Astrocyte of the spinal cord (primary cell): ENCODE measurements at regions not wholly inside any gene's neighbourhood (a gene's known extent, or its start where the extent isn't known, plus 50 kb on each side); places are given as distances from the start of the nearest gene placed in this dataset.
"Not testable (repeated sequence)": the region's sequence is repeated elsewhere in the genome, so short reads cannot be mapped to it uniquely, and the experiment has no call there.

Experiments used
- DNase-seq: peaks from one replicate; pipeline ENCODE4 v3.0.0; 2011; ENCODE audit warnings: low read depth, low spot score
- H3K4me3 ChIP-seq: 2 replicates; pipeline ENCODE4 v1.5.1; 2011; ENCODE audit warnings: low read depth, mild to moderate bottlenecking, low read length, moderate library complexity
- in situ Hi-C: cut with HindIII; loops from 2 replicates; pipeline ENCODE4 v1.10.0; 2017; ENCODE audit warnings: low sequenced_read_pairs
- TF ChIP-seq, protein P1 (sequence below): IDR thresholded peaks from 2 replicates; pipeline ENCODE4 v1.5.1; 2012; ENCODE audit warnings: low read depth, mild to moderate bottlenecking, low read length, inconsistent platforms

DNA sequence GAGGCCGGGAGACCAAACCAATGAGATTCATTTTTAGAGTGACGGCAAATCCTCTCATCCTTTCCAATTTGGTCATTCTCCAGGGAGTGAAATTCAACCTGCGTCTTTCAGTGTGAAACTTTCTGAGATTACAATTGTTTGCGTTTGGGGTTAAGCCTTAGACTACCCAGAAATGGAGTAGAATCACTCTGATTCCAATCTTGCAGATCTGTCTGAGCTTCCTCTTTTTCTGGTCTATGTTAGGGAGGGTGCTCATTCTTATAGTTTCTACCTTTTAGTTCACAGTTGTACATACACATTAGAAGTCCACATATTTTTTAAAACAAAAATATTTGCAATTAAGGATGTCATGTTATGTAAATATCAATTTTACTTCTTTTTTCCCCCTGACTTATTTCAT is 183.0 kb upstream of the PHACTR1 start:
- TF ChIP-seq, protein P1, sequence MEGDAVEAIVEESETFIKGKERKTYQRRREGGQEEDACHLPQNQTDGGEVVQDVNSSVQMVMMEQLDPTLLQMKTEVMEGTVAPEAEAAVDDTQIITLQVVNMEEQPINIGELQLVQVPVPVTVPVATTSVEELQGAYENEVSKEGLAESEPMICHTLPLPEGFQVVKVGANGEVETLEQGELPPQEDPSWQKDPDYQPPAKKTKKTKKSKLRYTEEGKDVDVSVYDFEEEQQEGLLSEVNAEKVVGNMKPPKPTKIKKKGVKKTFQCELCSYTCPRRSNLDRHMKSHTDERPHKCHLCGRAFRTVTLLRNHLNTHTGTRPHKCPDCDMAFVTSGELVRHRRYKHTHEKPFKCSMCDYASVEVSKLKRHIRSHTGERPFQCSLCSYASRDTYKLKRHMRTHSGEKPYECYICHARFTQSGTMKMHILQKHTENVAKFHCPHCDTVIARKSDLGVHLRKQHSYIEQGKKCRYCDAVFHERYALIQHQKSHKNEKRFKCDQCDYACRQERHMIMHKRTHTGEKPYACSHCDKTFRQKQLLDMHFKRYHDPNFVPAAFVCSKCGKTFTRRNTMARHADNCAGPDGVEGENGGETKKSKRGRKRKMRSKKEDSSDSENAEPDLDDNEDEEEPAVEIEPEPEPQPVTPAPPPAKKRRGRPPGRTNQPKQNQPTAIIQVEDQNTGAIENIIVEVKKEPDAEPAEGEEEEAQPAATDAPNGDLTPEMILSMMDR, result no peak
- in situ Hi-C loops, result no loop called here
- no peak for DNase-seq
- no peak overlapping the region for H3K4me3 ChIP-seq

DNA sequence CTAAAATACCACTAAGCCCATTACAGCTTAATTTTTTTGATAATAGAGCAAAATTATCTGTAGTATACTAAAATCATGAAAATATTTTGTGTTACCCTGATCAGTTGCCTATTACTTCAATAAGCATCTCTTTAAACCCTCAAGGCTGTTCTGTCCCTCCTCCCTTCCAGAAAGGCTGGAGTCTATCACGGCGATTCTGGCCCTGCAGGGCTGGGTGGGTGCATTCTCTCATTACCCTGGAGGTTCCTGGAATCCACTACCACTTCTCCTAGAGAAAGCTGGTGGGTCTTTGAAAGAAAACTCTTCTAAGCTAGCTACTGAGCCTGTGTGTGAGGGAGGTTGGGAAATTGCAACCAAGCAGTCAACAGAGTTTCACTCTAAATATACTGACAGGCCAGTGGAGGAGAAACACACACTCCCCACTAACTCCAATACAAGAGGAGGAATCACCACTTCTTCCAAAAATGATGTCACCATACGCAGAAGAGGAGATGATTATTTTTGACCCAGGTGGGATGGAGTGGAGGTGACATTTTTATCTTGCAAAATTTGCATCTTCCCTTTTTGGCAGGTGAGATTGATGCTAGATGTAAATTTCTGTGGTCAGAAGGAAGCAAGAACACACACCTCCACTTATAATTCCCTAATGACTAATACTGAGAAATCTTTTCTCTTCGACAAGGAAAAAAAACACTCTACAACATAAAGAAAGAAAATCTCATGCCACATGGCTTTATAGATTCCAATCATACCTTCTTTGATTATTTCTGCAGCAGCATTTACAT is 182.3 kb upstream of the PHACTR1 start:
- TF ChIP-seq, protein P1, result no peak
- H3K4me3 ChIP-seq, result no peak overlapping the region
- in situ Hi-C loops, result no loop called here
- no peak for DNase-seq

DNA sequence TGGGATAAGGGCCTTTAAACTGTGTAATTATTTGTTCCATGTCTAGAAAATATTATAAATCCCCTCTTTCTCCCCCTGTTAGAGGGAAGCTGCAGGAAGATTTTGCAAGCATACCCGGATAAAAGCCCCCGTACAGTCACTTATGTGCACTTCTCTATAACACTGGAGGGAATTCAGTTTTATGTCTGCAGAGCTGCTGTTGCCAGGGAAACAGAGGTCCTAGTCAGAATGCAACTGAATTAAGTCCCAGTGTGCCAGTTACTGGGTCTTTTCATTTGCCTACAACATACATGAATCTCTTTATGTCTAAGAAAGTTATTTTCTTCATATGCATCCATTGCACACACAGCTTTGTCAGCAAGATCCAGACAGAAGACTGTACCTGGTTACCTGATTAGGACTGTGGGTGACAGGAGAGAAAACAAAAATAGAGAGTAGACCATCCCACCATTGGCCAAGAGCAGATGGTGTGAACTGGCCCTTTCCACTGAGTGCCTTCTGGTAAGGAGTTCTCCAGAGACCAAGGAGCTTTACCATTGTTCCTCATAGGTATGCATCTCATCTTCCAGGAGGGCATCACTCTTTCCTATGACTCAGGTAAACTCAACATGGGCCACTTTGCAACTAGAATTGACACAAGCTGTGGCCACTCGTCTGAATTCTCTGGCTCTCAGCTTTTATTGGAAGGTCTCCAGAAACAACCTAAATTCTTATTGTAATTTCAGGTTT is 180.8 kb upstream of the PHACTR1 start:
- no peak for DNase-seq
- no peak overlapping the region for H3K4me3 ChIP-seq
- in situ Hi-C loops, result no loop called here
- TF ChIP-seq, protein P1, result no peak

DNA sequence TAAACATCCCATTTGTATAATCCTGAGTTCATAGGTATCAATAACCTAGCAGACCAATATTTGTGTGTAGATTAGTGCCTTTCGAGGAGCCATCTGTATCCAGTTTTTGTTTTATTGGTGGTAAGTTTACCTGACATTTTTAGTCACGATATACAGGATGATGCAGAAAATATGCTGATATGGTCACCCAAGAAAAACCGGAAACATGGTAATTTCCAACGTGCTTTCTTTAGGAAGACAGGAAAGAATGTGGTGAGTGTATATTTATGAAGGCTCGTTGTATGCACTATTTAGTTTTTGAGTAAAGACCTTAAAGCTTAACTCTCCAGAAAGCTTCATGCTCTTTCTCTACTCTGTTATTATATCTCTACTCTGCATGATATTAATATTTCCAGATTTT is 180.2 kb upstream of the PHACTR1 start:
- H3K4me3 ChIP-seq, result no peak overlapping the region
- in situ Hi-C loops, result no loop called here
- no peak for DNase-seq
- TF ChIP-seq, protein P1, result no peak

DNA sequence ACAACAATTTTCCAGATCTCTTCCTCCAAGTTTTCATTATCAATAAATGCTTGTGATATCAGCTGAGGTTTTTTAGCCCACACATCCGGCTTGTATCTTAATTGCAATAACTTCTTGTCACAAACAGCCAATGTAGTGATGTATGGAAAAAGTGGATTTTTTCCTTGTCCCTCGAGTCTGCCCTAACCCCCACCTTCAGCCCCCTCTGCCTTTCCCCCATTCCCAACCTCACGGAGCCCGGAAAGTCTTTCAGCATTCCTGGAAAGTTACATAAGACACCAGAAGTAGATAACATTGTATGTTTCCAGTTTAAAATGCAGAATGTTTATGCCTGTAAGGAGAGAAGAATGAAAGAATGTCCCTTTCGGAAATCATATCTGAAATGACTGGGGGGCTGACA is 179.2 kb upstream of the PHACTR1 start:
- TF ChIP-seq, protein P1, result no peak
- in situ Hi-C loops, result no loop called here
- no peak overlapping the region for H3K4me3 ChIP-seq
- peak; percentile 14 for DNase-seq

DNA sequence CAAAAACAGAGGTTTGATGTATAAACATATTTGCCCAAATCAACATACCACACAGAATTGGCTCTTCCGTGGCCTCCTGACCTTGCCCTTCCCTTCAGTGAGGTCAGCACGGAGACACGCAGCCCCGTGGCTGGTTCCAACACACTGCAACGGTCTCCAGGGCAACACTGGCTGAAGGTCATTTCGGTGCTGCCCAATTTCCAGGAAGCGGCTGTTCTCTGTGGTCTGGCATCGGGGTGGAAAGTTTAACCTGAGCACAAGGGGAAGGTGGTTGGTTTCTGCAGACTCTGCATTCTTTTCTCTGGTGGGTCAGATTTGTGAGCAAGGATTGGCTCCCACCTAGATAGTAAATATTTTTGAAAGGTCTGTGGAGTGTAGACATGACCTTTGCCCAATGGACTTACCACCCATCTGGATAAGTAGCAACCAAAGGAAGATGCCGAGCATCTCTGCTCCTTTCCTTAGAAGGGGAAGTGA is 177.6 kb upstream of the PHACTR1 start:
- TF ChIP-seq, protein P1, result no peak
- H3K4me3 ChIP-seq, result no peak overlapping the region
- in situ Hi-C loops, result no loop called here
- peak; percentile 54 for DNase-seq

DNA sequence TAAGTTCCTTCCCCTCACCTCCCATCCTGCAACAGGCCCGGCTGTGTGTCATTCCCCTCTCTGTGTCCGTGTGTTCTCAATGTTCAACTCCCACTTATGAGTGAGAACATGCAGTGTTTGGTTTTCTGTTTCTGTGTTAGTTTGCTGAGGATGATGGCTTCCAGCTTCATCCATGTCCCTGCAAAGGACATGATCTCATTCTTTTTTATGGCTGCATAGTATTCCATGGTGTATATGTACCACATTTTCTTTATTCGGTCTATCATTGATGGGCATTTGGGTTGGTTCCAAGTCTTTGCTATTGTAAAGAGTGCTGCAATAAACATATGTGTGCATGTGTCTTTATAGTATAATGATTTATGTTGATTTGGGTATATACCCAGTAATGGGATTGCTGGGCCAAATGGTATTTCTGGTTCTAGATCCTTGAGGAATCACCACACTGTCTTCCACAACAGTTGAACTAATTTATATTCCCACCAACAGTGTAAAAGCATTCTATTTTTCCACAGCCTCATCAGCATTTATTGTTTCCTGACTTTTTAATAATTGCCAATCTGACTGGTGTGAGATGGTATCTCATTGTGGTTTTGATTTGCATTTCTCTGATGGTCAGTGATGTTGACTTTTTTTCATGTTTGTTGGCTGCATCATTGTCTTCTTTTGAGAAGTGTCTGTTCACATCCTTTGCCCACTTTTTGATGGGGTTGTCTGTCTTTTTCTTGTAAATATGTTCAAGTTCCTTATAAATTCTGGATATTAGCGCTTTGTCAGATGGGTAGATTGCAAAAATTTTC is 174.1 kb upstream of the PHACTR1 start:
- H3K4me3 ChIP-seq, DNase-seq, in situ Hi-C loops: not testable (repeated sequence)
